Activated effector memory CD4-positive, alpha-beta T cell treated with Interleukin-2 at 50 U/mL for 16 hours (primary cell): ENCODE measurements at regions not wholly inside any gene's neighbourhood (a gene's known extent, or its start where the extent isn't known, plus 50 kb on each side); places are given as distances from the start of the nearest gene placed in this dataset.
"Not testable (repeated sequence)": the region's sequence is repeated elsewhere in the genome, so short reads cannot be mapped to it uniquely, and the experiment has no call there.

Source experiments
- DNase-seq: peaks from one replicate; pipeline ENCODE4 v3.0.0-alpha.2; 2020

DNA sequence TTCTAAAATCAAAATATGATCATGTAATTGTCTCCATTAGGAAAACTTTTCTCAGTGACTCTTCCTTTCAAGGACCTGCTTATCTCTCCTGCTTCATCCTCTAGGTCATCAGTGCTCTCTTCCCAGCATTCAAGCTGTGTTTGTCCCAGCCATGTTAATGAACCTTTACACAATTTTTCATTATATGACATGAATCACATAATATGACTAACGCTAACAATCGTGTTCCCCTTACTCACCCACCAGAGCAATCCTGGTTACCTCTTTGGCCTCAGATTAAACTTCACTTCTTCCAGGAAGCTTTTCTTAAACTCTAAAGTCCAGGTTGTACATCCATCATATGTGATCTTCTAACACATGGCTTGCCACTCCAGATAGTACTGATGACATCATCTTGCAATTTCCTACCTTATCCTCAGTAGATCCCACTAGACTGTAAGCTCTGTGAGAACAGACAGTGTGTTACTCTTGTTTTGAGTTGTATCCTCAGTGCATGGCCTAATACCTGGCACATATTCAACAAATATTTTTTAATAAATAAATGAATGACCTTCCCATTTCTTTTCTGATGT is 882.9 kb upstream of the ZEB2 start:
- DNase-seq: no peak

GRCh38 chr2:145399131-145399530 is 879.2 kb upstream of the ZEB2 start:
- DNase-seq: no peak

GRCh38 chr2:145394181-145394580 is 874.3 kb upstream of the ZEB2 start:
- no peak for DNase-seq

DNA sequence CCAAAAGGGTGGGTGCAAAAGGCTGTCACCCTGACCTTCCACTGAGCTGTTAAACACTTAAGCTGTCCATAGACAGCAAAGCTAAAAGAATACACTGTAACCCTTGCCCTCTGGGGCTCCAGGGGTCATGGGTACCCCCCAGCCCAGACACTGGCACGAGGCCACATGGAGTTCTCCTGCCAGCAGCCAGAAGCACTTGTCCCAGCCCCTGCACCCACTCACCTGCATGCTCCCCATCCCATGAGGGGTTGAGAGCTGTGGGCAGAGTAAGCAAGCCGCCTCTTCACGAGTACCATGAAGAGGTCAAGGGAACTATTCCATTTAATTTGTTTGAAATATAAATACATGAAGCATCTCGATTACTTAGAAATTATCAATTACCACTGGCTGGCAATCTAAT is 867.1 kb upstream of the ZEB2 start:
- no peak for DNase-seq

DNA sequence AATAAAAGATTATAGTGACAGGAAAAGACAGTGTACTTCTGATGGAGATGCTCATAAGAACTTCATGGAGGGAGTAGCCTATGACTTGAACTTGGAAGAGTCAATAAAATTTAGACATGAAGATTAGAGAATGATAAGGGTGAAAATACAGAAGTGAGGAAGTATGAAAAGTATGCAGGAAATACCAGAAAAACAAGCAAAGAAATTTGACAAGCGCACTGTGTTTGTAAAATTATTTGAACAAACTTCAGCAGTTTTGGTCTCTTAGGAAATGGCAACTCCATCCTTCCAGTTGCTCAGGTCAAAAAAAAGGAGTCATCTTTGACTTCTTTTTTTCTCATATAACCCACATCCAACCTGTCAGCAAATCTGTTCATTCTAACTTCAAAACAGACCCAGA is 864.0 kb upstream of the ZEB2 start:
- no peak for DNase-seq

DNA sequence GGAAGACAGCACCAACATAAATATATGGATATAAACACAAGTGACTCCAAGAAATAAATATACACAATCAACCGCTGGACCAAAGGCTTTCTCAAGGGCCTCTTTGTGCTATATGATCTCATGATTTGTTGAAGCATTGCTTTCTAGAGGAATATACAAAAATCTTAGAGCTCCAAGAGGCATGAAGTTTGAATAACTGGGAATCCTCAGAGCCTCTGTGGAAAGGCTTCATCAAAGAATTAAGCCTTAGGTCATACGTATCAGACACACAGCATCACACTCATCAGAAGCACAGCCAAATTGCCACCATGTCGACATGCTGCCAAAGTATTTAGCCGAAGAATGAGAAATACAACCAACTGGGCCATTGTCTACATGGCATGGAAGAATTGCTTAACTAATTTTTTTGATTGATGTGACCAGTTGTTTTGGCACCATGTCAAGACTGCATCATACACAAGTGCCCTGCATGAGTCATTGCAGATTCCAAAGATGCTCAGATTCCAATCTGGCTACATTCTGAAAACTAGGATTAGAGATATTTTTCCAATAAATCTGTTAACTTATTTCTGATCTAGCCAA is 860.6 kb upstream of the ZEB2 start:
- DNase-seq: no peak

- no peak for DNase-seq
Measured at GRCh38 chr2:145379934-145380333, 860.0 kb upstream of the ZEB2 start.

DNA sequence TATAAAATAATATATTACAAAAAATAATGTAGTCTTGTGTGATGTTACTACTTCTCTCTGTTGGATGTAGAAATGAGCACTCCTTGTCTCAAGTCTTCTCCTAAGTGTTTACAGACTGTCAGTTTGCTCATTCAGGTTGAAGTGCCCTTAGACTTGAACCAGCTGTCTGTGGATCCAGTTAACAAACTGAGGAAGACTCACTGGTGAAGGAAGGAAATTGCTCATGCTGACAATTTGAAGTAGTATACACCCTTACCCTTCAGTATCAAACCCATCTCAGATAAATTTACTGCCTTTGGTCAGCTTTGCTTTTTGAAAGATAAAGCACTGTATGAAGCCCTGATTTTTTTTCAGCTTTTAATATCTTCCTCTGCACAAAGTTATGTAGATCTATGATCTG is 854.2 kb upstream of the ZEB2 start:
- no peak for DNase-seq

DNA sequence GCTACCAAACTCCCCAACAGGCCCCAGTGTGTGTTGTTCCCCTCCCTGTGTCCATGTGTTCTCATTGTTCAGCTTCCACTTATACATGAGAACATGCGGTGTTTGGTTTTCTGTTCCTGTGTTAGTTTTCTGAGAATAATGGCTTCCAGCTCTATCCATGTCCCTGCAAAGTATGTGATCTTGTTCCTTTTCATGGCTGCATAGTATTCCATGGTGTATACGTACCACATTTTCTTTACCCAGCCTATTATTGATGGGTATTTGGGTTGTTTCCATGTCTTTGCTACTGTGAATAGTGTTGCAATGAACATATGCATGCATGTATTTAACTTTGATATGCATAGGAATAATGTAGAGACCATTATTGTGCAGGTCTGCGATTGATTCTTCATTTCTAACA is 847.4 kb upstream of the ZEB2 start:
- DNase-seq: not testable (repeated sequence)

GRCh38 chr2:145366341-145366740 is 846.4 kb upstream of the ZEB2 start:
- DNase-seq: no peak

DNA sequence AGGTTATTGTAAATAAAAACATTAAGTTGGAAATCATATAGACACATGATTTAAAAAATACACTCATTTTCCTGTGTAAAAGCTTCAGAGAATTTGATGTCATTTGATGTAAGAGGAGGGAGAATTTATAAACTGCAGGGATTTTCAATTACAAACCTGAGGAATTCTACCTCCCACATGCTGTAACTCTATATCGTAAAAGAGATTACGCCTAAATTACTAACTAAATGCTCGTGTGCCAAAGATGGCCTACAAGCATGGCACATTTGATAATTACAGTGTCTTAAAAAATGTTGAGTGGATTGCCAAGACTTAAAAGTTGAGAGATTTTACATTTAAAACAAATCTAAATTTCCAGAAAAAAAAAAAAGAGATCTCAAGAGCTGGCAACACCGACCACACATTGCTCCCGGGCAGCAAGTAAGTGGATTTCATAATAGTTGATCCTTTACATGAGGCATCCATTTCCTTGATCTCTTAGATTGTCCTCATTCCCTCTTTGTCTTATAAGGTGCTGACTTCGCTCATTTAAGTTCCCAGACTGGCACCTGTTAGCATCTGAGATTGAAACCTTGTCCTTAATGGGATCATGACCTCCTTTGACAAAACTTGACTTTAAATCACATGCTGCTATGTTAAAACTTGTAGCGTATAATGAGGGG is 840.3 kb upstream of the ZEB2 start:
- no peak for DNase-seq

- DNase-seq: no peak
Measured at GRCh38 chr2:145359561-145359960, 839.6 kb upstream of the ZEB2 start.

DNA sequence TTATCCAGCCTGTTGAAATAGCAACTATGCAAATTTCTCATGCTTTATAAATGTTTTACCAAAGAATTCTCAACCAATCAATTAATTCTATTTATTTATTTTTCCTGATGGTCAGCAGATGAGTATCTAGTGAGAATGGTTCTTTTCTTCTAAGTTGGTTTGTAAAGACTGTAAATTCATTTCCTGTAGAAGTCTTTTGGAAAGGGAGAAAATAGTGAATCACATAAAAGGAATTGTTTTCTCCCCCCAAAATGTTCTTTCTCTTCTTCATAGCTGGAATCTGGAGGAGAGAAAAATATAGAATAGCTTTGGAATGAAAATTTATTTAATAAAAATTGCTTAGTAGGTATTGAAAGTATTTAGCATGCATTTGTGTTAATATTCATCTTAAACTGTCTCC is 836.1 kb upstream of the ZEB2 start:
- no peak for DNase-seq

DNA sequence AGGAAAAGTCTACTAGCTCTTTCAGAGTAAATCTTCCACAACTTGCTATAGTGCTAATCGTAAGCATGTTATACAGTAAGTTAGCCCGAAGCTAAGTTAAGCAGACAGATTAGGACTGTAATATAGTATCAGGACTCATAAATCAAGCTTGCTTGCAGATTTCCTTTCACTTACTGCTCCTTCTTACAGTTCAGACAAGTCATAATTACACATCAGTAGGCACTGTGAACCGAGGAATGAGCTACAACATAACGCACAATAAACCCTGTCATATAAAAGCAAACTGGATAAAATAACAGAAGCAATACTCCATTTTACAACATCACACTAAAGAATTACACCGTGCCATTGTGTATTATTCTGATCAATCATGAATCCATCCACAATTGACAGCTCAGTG is 832.6 kb upstream of the ZEB2 start:
- DNase-seq: no peak

DNA sequence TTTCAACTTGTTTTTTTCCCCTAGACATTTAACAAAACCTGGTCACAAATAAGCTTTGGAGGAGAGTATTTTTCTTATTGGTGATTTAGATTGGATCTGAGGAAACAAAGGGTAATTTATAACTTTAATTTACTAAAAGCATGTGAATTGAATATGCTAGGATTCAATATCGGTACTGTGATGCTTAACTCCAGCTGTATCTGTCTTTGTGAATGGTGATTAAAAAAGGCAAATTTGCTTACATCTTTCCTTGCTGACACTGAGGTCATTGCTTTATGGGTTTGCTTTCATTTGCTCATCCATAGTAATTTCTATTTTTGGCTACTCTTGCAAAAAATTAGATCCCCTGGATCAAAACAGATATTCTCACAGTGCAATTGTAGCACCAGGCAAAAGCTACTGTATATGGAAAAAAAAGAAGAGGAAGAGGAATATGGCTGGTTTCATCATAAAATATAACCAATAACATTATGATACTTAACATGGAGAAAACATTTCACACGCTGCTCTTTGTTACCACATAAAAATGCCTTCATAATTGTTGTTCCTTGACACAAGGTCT is 832.0 kb upstream of the ZEB2 start:
- DNase-seq: no peak

DNA sequence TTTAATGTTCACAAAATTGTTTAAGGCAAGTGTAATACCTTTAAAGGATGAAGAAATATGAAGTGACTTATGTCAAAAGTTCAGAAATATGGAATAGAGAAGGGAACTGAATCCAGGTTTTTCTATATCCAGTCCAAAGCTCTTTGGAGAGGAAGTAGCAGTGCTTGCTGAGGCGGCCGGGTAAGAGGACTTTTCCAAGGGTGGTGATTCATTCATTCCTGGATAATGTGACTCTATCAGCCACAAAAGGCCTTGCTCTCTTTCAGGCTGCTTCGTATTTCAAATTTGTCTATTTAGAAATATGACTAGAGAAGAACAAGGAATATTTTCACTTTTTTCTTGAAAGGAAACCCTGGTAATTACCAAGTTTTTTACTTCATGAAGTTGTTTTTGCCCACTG is 830.1 kb upstream of the ZEB2 start:
- DNase-seq: no peak

DNA sequence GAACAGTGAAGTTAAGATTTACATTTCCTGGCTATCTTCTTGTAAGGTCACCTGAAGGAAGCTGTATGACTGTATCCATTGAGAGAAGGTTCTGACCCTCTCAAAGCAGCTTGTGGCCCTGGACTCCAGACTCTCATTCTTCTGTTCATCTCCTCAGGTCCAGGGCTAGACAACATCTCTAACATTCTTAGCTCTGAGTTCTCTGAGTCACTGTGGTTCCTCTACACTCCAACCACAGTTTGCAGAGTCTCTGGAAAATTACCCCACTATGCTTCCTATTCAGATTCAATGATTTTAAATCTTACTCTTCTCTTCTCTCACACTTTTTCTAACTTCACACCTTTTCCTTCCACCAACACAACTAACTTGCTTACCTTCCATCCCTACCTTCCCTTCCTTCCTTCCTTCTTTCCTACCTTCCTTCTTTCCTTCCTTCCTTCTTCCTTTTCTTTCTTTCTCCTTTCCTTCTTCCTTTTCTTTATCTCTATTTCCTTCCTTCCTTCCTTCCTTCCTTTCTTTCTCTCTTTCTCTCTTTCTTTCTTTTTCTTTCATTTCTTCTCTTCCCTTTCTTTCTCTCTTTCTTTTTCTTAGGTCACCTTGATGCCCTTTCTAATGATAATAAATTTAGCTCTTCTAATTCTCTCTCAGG is 824.3 kb upstream of the ZEB2 start:
- no peak for DNase-seq

- DNase-seq: no peak
Measured at GRCh38 chr2:145343287-145343686, 823.4 kb upstream of the ZEB2 start.

- no peak for DNase-seq
Measured at GRCh38 chr2:145341536-145341935, 821.6 kb upstream of the ZEB2 start.

DNA sequence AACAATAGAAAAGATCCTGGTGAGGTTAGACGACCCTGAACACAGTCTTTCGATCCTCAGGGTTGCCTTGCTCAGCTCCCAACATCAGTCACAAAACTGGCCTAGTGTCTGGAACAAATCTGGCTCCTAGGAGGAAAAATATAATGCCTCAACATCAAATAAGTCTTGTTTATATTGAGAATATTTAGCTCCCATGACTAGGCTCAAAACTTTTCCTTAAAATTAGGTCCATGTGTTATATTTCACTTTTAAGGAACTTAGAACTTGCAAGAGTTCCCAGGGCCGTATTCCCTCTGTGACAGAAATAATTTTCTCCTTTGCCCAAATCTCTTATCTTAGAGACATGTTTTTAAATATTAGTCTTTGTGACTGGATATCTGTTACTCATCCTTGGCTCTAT is 819.7 kb upstream of the ZEB2 start:
- DNase-seq: no peak

DNA sequence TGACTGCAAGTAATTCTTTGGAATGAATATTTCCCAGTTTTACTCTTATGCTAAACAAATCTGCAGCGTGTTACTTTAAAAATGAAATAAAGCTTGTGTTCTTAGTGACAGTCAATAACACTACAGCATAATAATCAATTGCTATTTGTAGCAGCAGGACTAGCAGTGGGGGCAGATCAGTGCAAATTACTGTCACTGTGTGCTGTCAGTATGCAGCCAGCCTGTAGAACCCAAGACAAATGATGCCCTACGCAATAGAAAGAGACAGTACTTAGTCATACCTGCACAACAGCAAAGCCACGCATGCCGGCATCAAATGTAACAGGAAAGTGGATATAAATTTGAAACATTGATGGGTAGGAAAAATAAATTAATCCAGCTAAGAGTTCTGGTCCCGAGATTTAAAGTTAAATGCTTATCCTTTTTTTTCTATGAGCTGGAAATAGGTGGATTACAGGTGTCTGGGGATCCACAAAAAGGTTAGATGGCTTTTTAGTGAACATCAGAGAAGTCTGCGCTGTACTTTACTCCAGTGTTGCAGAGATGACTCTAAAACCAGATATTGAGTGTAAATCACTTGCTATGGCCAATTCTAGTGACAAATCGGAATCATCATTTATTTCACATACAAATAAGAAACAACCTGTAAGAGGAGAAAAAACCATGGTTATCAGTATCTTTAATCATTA is 812.4 kb upstream of the ZEB2 start:
- DNase-seq: no peak

DNA sequence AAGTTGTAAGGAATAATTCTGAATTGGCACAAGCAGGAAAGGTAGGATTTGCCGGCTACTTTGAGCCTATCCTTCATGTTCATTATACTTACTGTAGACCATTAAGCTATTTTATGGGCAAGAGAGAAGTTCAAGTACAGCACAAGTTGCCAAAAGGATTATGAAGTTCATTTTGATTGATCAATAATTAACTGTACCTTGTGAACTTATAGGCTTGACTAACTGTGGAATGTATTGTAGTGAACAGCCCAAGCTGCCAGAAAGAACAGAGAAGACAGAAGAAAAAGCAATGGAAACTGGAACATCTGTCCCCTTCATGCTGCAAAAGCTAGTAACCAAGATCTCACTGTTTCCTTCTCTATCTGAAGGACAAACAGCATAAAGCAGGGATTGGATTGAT is 810.1 kb upstream of the ZEB2 start:
- no peak for DNase-seq

- DNase-seq: no peak
Measured at GRCh38 chr2:145325485-145325884, 805.6 kb upstream of the ZEB2 start.
